ENCODE measurements at regions not wholly inside any gene's neighbourhood (a gene's known extent, or its start where the extent isn't known, plus 50 kb on each side); places are given as distances from the start of the nearest gene placed in this dataset.

DNA sequence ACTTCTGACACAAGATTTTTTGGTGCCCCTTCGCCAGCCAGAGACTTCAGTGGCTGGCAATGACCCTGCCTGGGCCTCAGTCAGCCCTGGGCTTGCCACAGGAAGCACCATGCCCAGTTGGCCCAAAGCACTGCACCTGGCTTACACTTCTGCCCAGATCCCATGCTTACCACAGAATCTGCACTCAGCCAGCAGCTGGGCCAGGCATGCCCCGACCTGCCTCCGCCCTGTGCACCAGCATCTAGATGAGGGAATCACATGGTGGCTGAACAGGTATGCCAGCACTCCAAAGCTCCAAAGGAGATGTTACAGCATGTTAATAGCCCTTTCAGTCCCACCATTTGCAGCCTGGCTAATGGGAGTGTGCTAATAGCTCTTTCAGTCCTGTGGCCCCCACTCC lies 690.9 kb downstream of the SLITRK6 start:
- Histone ChIP-seq H3K27ac (no peak overlapping the region), H3K9me3 (peaks cover 0 to 16% (median 3%) of the 10 kb centered on the region in 8 donors), H3K27me3 (replicated peaks in 1 of 7) (no peaks in the 10 kb centered on the region), H3K4me1 (no peaks in the 10 kb centered on the region), H3K36me3 (no peaks in the 10 kb centered on the region), H3K4me3 (no peak overlapping the region)
- 78 to 90% (median 82%) methylated on average over 3 of the region's 3 CpGs for WGBS, 5 donors
- intact Hi-C loops (cut with DNase I; ENCODE audit: low total_unique reads), result no loop called here
- peak; percentile 40 for DNase-seq
- TF ChIP-seq POLR2A (IDR thresholded peaks at IDR 0.05) (no peak), POLR2AphosphoS5 (IDR thresholded peaks at IDR 0.05) (no peak)
- TF ChIP-seq, protein P1, sequence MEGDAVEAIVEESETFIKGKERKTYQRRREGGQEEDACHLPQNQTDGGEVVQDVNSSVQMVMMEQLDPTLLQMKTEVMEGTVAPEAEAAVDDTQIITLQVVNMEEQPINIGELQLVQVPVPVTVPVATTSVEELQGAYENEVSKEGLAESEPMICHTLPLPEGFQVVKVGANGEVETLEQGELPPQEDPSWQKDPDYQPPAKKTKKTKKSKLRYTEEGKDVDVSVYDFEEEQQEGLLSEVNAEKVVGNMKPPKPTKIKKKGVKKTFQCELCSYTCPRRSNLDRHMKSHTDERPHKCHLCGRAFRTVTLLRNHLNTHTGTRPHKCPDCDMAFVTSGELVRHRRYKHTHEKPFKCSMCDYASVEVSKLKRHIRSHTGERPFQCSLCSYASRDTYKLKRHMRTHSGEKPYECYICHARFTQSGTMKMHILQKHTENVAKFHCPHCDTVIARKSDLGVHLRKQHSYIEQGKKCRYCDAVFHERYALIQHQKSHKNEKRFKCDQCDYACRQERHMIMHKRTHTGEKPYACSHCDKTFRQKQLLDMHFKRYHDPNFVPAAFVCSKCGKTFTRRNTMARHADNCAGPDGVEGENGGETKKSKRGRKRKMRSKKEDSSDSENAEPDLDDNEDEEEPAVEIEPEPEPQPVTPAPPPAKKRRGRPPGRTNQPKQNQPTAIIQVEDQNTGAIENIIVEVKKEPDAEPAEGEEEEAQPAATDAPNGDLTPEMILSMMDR (IDR thresholded peaks at IDR 0.05 in 8 of 11, conservative IDR thresholded peaks at IDR 0.05 in 3 of 11), result no peak

DNA sequence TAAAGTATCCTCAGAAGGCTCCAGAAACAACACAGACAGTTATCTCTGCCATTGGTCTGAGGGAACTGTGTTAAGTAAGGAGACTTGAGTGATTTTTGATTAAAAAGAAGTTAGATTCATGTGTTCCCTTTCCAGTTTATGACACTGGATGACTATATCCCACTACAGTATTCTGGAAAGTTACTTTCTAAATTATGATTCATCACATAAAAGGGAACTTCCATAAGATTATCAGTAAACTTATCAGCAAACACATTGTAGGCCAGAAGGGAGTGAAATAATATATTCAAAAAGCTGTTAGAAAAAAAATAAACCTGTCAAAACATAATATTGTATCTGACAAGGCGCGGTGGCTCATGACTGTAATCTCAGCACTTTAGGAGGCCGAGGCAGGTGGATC lies 700.0 kb downstream of the SLITRK6 start:
- Histone ChIP-seq H3K36me3 (no peaks in the 10 kb centered on the region), H3K27me3 (replicated peaks in 1 of 7) (no peaks in the 10 kb centered on the region), H3K4me3 (no peak overlapping the region), H3K9me3 (peaks cover 0 to 24% (median 7%) of the 10 kb centered on the region in 8 donors), H3K4me1 (no peaks in the 10 kb centered on the region), H3K27ac (no peak overlapping the region)
- 85 to 96% (median 88%) methylated on average over 3 of the region's 3 CpGs for WGBS, 5 donors
- TF ChIP-seq POLR2A (IDR thresholded peaks at IDR 0.05) (no peak), POLR2AphosphoS5 (IDR thresholded peaks at IDR 0.05) (no peak)
- TF ChIP-seq, protein P1 (IDR thresholded peaks at IDR 0.05 in 8 of 11, conservative IDR thresholded peaks at IDR 0.05 in 3 of 11), result no peak
- no peak for DNase-seq
- intact Hi-C loops (cut with DNase I; ENCODE audit: low total_unique reads), result no loop called here

DNA sequence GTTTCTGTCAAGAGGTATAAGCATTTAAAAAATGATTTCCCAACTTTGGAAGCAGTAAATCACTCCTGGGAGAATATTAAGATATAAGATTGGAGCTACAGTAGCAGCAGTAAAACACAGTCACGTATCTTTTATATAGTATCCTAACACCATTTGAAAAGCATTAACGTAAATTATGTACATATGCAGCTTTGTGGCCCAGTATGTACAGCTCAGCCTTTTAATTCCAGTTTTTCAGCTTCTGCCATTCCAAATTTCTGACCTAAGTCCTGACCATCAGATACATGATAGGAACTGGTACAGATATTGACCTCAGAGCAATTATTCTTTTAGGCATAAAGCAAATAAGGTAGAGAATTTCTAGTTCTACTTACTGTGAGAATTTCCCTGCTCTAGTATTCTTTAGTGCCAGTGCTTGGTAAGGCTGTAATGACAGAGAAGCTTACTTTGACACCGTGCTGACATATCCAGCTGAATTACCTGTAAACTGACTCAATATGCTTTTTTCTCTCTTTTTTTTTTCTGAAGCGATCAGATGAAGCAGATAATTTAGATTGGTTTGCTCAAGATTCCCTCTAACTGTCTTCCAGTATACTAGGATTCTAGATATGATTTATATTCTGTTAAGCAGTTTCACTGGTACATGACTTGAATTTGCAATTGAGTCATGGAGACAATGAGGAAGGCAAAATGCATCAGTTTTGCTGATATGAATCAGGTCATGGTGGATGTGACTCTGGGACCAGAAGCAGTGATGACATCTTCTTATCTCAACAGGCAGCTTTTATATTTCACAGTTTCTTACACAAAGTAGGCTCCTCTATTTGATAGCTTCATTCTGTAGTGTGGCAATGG lies 703.6 kb downstream of the SLITRK6 start:
- no peaks in the 10 kb centered on the region for H3K4me1 ChIP-seq
- intact Hi-C loops (cut with DNase I; ENCODE audit: low total_unique reads), result no loop called here
- H3K36me3 ChIP-seq, result no peaks in the 10 kb centered on the region
- DNase-seq, result no peak
- H3K9me3 ChIP-seq, result peaks cover 0 to 19% (median 4%) of the 10 kb centered on the region in 8 donors
- H3K4me3 ChIP-seq, result no peak overlapping the region
- TF ChIP-seq POLR2A (IDR thresholded peaks at IDR 0.05) (no peak), POLR2AphosphoS5 (IDR thresholded peaks at IDR 0.05) (no peak)
- TF ChIP-seq, protein P1 (IDR thresholded peaks at IDR 0.05 in 8 of 11, conservative IDR thresholded peaks at IDR 0.05 in 3 of 11), result no peak
- no peaks in the 10 kb centered on the region for H3K27me3 ChIP-seq (replicated peaks in 1 of 7)
- H3K27ac ChIP-seq, result no peak overlapping the region
- WGBS, 5 donors, result 71 to 91% (median 87%) methylated on average over 4 of the region's 4 CpGs

DNA sequence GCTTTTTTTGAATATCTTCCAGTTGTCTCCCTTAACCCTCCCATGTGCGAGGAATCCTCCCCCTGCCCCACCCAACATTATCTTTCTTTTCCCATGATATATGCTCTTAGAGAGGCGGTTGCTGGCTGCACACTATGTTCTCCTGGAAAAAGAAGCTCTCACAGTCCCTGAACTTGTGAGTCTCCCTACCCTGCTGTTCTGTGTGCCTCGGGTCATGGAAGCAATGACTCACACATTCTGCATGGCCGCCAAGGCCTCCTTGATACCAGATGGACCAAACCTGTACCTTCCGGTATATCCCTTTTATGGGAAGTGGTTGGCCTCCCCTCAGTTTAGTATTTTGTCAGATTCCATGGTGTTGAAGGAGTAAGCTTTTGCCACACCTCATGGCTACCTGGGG lies 705.4 kb downstream of the SLITRK6 start:
- no peaks in the 10 kb centered on the region for H3K4me1 ChIP-seq
- H3K36me3 ChIP-seq, result no peaks in the 10 kb centered on the region
- H3K4me3 ChIP-seq, result no peak overlapping the region
- H3K27ac ChIP-seq, result no peak overlapping the region
- TF ChIP-seq POLR2A (IDR thresholded peaks at IDR 0.05) (no peak), POLR2AphosphoS5 (IDR thresholded peaks at IDR 0.05) (no peak)
- TF ChIP-seq, protein P1 (IDR thresholded peaks at IDR 0.05 in 8 of 11, conservative IDR thresholded peaks at IDR 0.05 in 3 of 11), result no peak
- DNase-seq, result no peak
- H3K27me3 ChIP-seq (replicated peaks in 1 of 7), result no peaks in the 10 kb centered on the region
- intact Hi-C loops (cut with DNase I; ENCODE audit: low total_unique reads), result no loop called here
- peaks cover 0 to 11% (median 0%) of the 10 kb centered on the region in 8 donors for H3K9me3 ChIP-seq
- WGBS, 5 donors, result 84 to 92% (median 89%) methylated on average over 5 of the region's 5 CpGs
